ENCODE measurements at regions not wholly inside any gene's neighbourhood (a gene's known extent, or its start where the extent isn't known, plus 50 kb on each side); places are given as distances from the start of the nearest gene placed in this dataset.

- TF ChIP-seq CTCF (conservative IDR thresholded peaks at IDR 0.05; ENCODE audit: low read depth, low read length) = no peak
- peak; percentile 27 for DNase-seq (ENCODE audit: low read depth)
- no peak overlapping the region for H3K4me3 ChIP-seq (ENCODE audit: low read depth, low read length)
Measured at GRCh38 chr17:70230850-70231640, 61.7 kb downstream of the KCNJ2 start.

- no peak overlapping the region for H3K4me3 ChIP-seq (ENCODE audit: low read depth, low read length)
- no peak for TF ChIP-seq CTCF (conservative IDR thresholded peaks at IDR 0.05; ENCODE audit: low read depth, low read length)
- DNase-seq (ENCODE audit: low read depth) = no peak
Measured at GRCh38 chr17:70232466-70232865, 63.1 kb downstream of the KCNJ2 start.

GRCh38 chr17:70235252-70235651, 65.9 kb downstream of the KCNJ2 start:
- DNase-seq (ENCODE audit: low read depth) = no peak
- H3K4me3 ChIP-seq (ENCODE audit: low read depth, low read length) = no peak overlapping the region
- no peak for TF ChIP-seq CTCF (conservative IDR thresholded peaks at IDR 0.05; ENCODE audit: low read depth, low read length)

GRCh38 chr17:70238228-70238627, 68.9 kb downstream of the KCNJ2 start:
- DNase-seq (ENCODE audit: low read depth) = no peak
- TF ChIP-seq CTCF (conservative IDR thresholded peaks at IDR 0.05; ENCODE audit: low read depth, low read length) = no peak
- no peak overlapping the region for H3K4me3 ChIP-seq (ENCODE audit: low read depth, low read length)

GRCh38 chr17:70238646-70239045, 69.3 kb downstream of the KCNJ2 start:
- no peak for DNase-seq (ENCODE audit: low read depth)
- no peak for TF ChIP-seq CTCF (conservative IDR thresholded peaks at IDR 0.05; ENCODE audit: low read depth, low read length)
- no peak overlapping the region for H3K4me3 ChIP-seq (ENCODE audit: low read depth, low read length)

- DNase-seq (ENCODE audit: low read depth) = peak; percentile 14
- TF ChIP-seq CTCF (conservative IDR thresholded peaks at IDR 0.05; ENCODE audit: low read depth, low read length) = no peak
- no peak overlapping the region for H3K4me3 ChIP-seq (ENCODE audit: low read depth, low read length)
Measured at GRCh38 chr17:70239391-70239826, 70.1 kb downstream of the KCNJ2 start.

GRCh38 chr17:70241071-70241470, 71.7 kb downstream of the KCNJ2 start:
- TF ChIP-seq CTCF (conservative IDR thresholded peaks at IDR 0.05; ENCODE audit: low read depth, low read length) = no peak
- H3K4me3 ChIP-seq (ENCODE audit: low read depth, low read length) = no peak overlapping the region
- no peak for DNase-seq (ENCODE audit: low read depth)
